Progenitor cell of endocrine pancreas (in vitro differentiated cells): ENCODE measurements at regions not wholly inside any gene's neighbourhood (a gene's known extent, or its start where the extent isn't known, plus 50 kb on each side); places are given as distances from the start of the nearest gene placed in this dataset.

Experiments used
- DNase-seq: peaks from one replicate; pipeline ENCODE4 v3.0.0; 2021; ENCODE audit warnings: low spot score; ENCODE audit not compliant: unreplicated experiment
- H3K27ac Mint-ChIP-seq: 2 replicates; pipeline ENCODE4 v1.8.0; 2021; ENCODE audit warnings: mild to moderate bottlenecking, moderate library complexity, mixed read lengths
- H3K27me3 Mint-ChIP-seq: 2 replicates; pipeline ENCODE4 v1.8.0; 2021; ENCODE audit warnings: mixed read lengths
- H3K36me3 Mint-ChIP-seq: 2 replicates; pipeline ENCODE4 v1.8.0; 2022; ENCODE audit warnings: mixed read lengths; ENCODE audit not compliant: insufficient read depth
- H3K4me1 Mint-ChIP-seq: 2 replicates; pipeline ENCODE4 v1.8.0; 2021; ENCODE audit warnings: low read depth, mixed read lengths
- H3K4me3 Mint-ChIP-seq: 2 replicates; pipeline ENCODE4 v1.8.0; 2021; ENCODE audit warnings: low read depth, mild to moderate bottlenecking, moderate library complexity, mixed read lengths
- H3K9me3 Mint-ChIP-seq: 2 replicates; pipeline ENCODE4 v1.8.0; 2021; ENCODE audit warnings: low read depth, mixed read lengths
- TF ChIP-seq, protein P1 (sequence below): fragments of 200-600 bp; sonication (generic); IDR thresholded peaks from one replicate; pipeline ENCODE4 v1.5.0; 2021; ENCODE audit warnings: antibody characterized with exemption, mild to moderate bottlenecking; ENCODE audit not compliant: unreplicated experiment

DNA sequence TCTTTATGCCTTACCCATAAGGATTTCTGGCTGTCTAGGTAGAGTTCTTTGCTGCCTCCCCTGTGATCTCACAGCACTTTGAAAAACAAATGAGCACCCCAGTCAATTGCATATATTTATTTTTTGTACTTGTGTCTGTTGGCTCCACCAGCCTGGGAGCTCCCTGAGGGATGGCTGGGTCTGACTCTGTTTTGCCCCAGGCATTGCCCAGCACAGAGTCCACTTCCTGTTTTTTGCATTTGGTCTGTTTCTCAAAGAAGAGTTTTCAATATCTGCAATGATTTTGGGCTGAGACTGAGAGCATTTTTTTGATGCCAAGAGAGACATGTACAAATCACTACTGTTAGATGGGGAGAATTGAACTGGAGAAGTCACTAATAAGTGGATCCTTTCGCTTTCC is 125.0 kb downstream of the FOXD2 start:
- TF ChIP-seq, protein P1, sequence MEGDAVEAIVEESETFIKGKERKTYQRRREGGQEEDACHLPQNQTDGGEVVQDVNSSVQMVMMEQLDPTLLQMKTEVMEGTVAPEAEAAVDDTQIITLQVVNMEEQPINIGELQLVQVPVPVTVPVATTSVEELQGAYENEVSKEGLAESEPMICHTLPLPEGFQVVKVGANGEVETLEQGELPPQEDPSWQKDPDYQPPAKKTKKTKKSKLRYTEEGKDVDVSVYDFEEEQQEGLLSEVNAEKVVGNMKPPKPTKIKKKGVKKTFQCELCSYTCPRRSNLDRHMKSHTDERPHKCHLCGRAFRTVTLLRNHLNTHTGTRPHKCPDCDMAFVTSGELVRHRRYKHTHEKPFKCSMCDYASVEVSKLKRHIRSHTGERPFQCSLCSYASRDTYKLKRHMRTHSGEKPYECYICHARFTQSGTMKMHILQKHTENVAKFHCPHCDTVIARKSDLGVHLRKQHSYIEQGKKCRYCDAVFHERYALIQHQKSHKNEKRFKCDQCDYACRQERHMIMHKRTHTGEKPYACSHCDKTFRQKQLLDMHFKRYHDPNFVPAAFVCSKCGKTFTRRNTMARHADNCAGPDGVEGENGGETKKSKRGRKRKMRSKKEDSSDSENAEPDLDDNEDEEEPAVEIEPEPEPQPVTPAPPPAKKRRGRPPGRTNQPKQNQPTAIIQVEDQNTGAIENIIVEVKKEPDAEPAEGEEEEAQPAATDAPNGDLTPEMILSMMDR = no peak
- Mint-ChIP-seq H3K4me3 (no peak overlapping the region), H3K9me3 (no peaks in the 10 kb centered on the region), H3K36me3 (no peaks in the 10 kb centered on the region), H3K27me3 (peaks cover 28% of the 10 kb centered on the region), H3K27ac (no peak overlapping the region), H3K4me1 (peaks cover 21% of the 10 kb centered on the region)
- no peak for DNase-seq

DNA sequence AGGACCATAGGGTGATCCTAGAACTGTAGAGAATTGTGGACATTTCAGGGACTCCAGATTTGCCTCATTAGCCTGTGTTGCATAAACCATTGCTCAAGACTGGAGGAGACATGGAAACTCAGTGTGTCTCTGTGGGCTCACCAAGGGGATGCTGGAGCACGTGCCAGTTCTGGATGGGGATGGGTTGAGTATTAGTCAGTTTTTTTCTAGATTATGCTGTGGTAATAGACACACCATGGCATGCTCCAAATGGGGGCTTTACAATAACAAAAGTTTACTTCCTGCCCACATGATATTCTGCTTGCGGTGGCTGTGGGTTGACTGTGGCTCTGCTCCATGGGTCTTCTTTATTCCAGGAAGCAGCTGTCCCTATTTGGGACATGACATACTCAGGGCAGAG is 125.4 kb downstream of the FOXD2 start:
- TF ChIP-seq, protein P1 = no peak
- H3K27me3 Mint-ChIP-seq = peaks cover 31% of the 10 kb centered on the region
- no peak for DNase-seq
- peaks cover 21% of the 10 kb centered on the region for H3K4me1 Mint-ChIP-seq
- H3K9me3 Mint-ChIP-seq = no peaks in the 10 kb centered on the region
- H3K36me3 Mint-ChIP-seq = no peaks in the 10 kb centered on the region
- H3K4me3 Mint-ChIP-seq = no peak overlapping the region
- no peak overlapping the region for H3K27ac Mint-ChIP-seq

DNA sequence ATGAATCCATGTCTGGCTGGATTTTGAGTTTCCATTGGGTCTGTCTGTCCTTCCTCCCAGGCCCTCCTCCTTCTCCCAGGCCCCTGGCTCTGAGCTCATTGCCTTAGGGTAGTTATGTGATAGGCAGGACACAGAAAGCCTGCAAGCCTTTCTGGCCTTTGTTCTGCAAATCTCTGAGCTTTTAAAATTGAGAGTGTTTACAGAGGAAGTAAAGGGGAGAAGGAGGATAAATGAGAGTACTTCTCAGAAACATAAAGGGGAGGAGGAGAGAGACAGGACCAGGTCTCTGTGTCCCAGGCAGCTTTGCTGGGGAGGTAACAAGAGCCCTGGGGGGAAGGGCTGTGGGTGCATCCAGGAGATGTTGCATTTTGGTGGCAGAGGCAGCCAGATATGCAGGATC is 126.7 kb downstream of the FOXD2 start:
- H3K4me3 Mint-ChIP-seq = no peak overlapping the region
- no peaks in the 10 kb centered on the region for H3K9me3 Mint-ChIP-seq
- no peaks in the 10 kb centered on the region for H3K36me3 Mint-ChIP-seq
- no peak for DNase-seq
- no peak overlapping the region for H3K27ac Mint-ChIP-seq
- peaks cover 15% of the 10 kb centered on the region for H3K4me1 Mint-ChIP-seq
- H3K27me3 Mint-ChIP-seq = peaks cover 39% of the 10 kb centered on the region
- TF ChIP-seq, protein P1 = no peak

DNA sequence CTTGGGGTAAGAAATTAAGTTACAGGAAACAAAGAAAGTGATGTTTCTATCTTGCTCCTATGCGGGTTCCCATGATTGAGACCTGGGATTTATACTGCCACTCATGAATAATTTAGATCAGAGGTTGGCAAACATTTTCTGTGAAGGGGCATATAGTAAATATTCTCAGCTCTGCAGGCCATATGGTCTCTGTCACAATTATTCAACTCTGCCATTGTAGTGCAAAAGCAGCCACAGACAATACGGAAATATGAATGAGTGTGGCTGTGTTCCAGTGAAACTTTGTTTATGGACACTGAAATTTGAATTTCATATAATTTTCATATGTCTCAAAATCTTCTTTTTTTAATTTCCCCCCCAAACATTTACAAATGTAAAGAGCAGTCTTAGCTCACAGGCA is 127.2 kb downstream of the FOXD2 start:
- no peak for DNase-seq
- Mint-ChIP-seq H3K4me3 (no peak overlapping the region), H3K27me3 (peaks cover 44% of the 10 kb centered on the region), H3K4me1 (peaks cover 16% of the 10 kb centered on the region), H3K9me3 (no peaks in the 10 kb centered on the region), H3K27ac (no peak overlapping the region), H3K36me3 (no peaks in the 10 kb centered on the region)
- TF ChIP-seq, protein P1 = no peak

DNA sequence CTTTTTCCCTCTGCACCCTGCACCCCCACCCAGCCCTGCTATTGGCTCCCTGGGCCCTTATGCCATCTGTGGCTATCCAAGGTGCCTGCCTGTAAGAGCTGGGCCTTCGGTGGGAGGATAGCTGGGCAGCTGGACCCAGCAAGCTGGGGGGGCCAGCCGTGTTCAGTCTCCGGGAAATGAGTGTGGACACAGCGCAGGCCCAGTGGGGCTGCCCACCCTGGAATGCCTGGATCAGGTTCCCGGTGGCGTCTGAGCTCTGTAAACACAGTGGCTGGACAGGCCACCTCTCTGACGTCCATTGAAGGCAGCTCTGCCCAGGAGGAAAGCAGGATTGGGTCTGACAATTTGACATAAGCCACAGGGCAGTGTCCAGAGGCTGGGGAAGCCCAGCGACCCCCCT is 127.8 kb downstream of the FOXD2 start:
- Mint-ChIP-seq H3K36me3 (no peaks in the 10 kb centered on the region), H3K4me1 (peaks cover 11% of the 10 kb centered on the region), H3K9me3 (no peaks in the 10 kb centered on the region), H3K27me3 (peaks cover 49% of the 10 kb centered on the region), H3K27ac (no peak overlapping the region), H3K4me3 (no peak overlapping the region)
- TF ChIP-seq, protein P1 = no peak
- DNase-seq = no peak
